ENCODE measurements at regions not wholly inside any gene's neighbourhood (a gene's known extent, or its start where the extent isn't known, plus 50 kb on each side); places are given as distances from the start of the nearest gene placed in this dataset.

DNA sequence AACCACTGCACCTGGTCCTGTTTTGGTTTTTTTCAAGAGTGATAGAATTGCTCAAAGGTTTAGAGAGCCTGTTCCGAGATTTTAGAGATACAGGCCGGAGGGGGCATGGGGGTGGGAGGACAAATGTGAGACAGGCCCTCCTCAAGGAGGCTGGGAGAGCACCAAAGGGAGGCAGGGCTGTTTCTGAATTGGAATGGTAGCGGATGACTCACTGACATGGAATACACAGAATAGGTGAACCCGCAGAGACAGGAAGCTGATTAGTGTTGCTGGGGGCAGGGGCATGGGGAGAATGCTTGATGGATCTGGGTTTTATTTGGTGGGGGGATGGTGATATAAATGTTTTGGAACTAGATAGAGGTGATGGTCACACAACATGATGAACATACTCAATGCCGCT lies 111.0 kb upstream of the MGAT5 start:
- intact Hi-C loops (cut with micrococcal nuclease; ENCODE audit: unreplicated experiment) (no loop called here), in situ Hi-C loops (cut with MboI) (no loop called here)
- no peaks in the 10 kb centered on the region for H3K27me3 ChIP-seq (replicated peaks in 1 of 2; ENCODE audit: control insufficient read depth in 2 of 2, insufficient read depth in 2 of 2, low read length in 1 of 2)
- ATAC-seq: no peak
- no peak for DNase-seq (ENCODE audit: low read depth, low spot score)
- ChIA-PET POLR2A (no interaction called here), SMC1A (ENCODE audit: uncharacterized antibody, unreplicated experiment) (no interaction called here), CTCF (no interaction called here), RAD21 (ENCODE audit: unreplicated experiment) (interaction anchor here (1.6 kb wide), 1 partner anchor 22 kb away, joined by 5 read pairs; no protein-coding TSS in a partner anchor)
- H3K79me2 ChIP-seq (ENCODE audit: control insufficient read depth, insufficient read depth, low read length): peaks cover 85% of the 10 kb centered on the region
- peaks cover 12 to 21% of the 10 kb centered on the region in 2 experiments for H3K36me3 ChIP-seq (ENCODE audit: control insufficient read depth in 2 of 2, insufficient read depth in 2 of 2, low read length in 1 of 2)
- WGBS (ENCODE audit: insufficient coverage, insufficient replicate concordance, low lambda C conversion rate, missing lambda C conversion rate): 75% methylated on average over 4 of the region's 5 CpGs
- peaks cover 23% of the 10 kb centered on the region for H3K4me1 ChIP-seq (ENCODE audit: control insufficient read depth, insufficient read depth, low read length)
- H4K20me1 ChIP-seq (ENCODE audit: control insufficient read depth, insufficient read depth): peaks cover 5% of the 10 kb centered on the region; the same call in 1 of the 2 replicates
- H2AFZ ChIP-seq (ENCODE audit: control insufficient read depth, low read depth, low read length): no peak overlapping the region
- H3K27ac ChIP-seq (ENCODE audit: control insufficient read depth, insufficient read depth): no peak overlapping the region
- TF ChIP-seq, protein P1, sequence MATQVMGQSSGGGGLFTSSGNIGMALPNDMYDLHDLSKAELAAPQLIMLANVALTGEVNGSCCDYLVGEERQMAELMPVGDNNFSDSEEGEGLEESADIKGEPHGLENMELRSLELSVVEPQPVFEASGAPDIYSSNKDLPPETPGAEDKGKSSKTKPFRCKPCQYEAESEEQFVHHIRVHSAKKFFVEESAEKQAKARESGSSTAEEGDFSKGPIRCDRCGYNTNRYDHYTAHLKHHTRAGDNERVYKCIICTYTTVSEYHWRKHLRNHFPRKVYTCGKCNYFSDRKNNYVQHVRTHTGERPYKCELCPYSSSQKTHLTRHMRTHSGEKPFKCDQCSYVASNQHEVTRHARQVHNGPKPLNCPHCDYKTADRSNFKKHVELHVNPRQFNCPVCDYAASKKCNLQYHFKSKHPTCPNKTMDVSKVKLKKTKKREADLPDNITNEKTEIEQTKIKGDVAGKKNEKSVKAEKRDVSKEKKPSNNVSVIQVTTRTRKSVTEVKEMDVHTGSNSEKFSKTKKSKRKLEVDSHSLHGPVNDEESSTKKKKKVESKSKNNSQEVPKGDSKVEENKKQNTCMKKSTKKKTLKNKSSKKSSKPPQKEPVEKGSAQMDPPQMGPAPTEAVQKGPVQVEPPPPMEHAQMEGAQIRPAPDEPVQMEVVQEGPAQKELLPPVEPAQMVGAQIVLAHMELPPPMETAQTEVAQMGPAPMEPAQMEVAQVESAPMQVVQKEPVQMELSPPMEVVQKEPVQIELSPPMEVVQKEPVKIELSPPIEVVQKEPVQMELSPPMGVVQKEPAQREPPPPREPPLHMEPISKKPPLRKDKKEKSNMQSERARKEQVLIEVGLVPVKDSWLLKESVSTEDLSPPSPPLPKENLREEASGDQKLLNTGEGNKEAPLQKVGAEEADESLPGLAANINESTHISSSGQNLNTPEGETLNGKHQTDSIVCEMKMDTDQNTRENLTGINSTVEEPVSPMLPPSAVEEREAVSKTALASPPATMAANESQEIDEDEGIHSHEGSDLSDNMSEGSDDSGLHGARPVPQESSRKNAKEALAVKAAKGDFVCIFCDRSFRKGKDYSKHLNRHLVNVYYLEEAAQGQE (IDR thresholded peaks at IDR 0.05; ENCODE audit: low read depth, low read length): no peak
- TF ChIP-seq, protein P2, sequence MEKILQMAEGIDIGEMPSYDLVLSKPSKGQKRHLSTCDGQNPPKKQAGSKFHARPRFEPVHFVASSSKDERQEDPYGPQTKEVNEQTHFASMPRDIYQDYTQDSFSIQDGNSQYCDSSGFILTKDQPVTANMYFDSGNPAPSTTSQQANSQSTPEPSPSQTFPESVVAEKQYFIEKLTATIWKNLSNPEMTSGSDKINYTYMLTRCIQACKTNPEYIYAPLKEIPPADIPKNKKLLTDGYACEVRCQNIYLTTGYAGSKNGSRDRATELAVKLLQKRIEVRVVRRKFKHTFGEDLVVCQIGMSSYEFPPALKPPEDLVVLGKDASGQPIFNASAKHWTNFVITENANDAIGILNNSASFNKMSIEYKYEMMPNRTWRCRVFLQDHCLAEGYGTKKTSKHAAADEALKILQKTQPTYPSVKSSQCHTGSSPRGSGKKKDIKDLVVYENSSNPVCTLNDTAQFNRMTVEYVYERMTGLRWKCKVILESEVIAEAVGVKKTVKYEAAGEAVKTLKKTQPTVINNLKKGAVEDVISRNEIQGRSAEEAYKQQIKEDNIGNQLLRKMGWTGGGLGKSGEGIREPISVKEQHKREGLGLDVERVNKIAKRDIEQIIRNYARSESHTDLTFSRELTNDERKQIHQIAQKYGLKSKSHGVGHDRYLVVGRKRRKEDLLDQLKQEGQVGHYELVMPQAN (conservative IDR thresholded peaks at IDR 0.05): no peak
- no peak overlapping the region for H3K9ac ChIP-seq (ENCODE audit: control insufficient read depth, insufficient read depth, low read length)
- BruUV-seq (replicated peaks): no TSS peak
- H3K9me3 ChIP-seq (replicated peaks; ENCODE audit: control insufficient read depth, insufficient read depth, low read length): no peaks in the 10 kb centered on the region
- FAIRE-seq: no peak
- H3K4me2 ChIP-seq (ENCODE audit: control insufficient read depth, insufficient read depth): no peak overlapping the region
- H3K4me3 ChIP-seq: no peak overlapping the region

Data from GM12878 (cell line).